Panc1 (cell line): ENCODE measurements at regions not wholly inside any gene's neighbourhood (a gene's known extent, or its start where the extent isn't known, plus 50 kb on each side); places are given as distances from the start of the nearest gene placed in this dataset.

ENCODE experiments used
- POLR2AphosphoS5 ChIP-seq: IDR thresholded peaks from 2 replicates; pipeline ENCODE4 v1.6.1; 2012; ENCODE audit warnings: mild to moderate bottlenecking, low read depth, low read length, moderate library complexity
- SIN3A ChIP-seq: IDR thresholded peaks from 2 replicates; pipeline ENCODE4 v1.6.1; 2012; ENCODE audit warnings: low read depth, mild to moderate bottlenecking, low read length, moderate library complexity, borderline replicate concordance; ENCODE audit not compliant: insufficient read depth
- TF ChIP-seq, protein P1 (sequence below): fragments of 450-650 bp; IDR thresholded peaks from 2 replicates; pipeline ENCODE4 v1.5.1; 2017; ENCODE audit warnings: mild to moderate bottlenecking
- TF ChIP-seq, protein P2 (sequence below), 2 experiments: IDR thresholded peaks; 2 replicates each; pipeline ENCODE4 v1.6.1; 2011 to 2012; ENCODE audit warnings: low read depth in 2 of 2, control low read depth in 1 of 2, low read length in 1 of 2, mild to moderate bottlenecking in 1 of 2, moderate library complexity in 1 of 2; ENCODE audit not compliant: insufficient read depth in 1 of 2

DNA sequence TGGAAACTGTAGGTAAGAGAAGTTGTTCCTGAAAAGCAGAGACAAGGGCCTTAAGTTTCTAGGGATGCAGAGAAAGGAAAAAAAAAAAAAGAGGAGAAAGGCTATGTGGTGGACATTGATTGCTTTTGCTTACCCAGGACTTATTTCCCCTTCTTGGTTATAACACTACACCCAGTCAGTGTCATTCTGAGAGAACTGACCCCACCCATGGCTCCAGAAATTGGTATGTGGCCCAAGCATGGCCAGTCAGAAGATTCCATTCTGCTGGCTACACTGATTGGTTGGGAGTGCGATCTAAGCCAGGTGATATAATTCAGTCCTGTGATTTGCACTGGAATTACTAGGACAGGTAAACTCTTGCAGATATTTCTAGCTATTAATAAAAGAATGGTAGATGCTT lies 62.2 kb upstream of the EXOC4 start:
- TF ChIP-seq, protein P1, sequence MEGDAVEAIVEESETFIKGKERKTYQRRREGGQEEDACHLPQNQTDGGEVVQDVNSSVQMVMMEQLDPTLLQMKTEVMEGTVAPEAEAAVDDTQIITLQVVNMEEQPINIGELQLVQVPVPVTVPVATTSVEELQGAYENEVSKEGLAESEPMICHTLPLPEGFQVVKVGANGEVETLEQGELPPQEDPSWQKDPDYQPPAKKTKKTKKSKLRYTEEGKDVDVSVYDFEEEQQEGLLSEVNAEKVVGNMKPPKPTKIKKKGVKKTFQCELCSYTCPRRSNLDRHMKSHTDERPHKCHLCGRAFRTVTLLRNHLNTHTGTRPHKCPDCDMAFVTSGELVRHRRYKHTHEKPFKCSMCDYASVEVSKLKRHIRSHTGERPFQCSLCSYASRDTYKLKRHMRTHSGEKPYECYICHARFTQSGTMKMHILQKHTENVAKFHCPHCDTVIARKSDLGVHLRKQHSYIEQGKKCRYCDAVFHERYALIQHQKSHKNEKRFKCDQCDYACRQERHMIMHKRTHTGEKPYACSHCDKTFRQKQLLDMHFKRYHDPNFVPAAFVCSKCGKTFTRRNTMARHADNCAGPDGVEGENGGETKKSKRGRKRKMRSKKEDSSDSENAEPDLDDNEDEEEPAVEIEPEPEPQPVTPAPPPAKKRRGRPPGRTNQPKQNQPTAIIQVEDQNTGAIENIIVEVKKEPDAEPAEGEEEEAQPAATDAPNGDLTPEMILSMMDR, result no peak
- TF ChIP-seq SIN3A (no peak), POLR2AphosphoS5 (no peak)
- TF ChIP-seq, protein P2, sequence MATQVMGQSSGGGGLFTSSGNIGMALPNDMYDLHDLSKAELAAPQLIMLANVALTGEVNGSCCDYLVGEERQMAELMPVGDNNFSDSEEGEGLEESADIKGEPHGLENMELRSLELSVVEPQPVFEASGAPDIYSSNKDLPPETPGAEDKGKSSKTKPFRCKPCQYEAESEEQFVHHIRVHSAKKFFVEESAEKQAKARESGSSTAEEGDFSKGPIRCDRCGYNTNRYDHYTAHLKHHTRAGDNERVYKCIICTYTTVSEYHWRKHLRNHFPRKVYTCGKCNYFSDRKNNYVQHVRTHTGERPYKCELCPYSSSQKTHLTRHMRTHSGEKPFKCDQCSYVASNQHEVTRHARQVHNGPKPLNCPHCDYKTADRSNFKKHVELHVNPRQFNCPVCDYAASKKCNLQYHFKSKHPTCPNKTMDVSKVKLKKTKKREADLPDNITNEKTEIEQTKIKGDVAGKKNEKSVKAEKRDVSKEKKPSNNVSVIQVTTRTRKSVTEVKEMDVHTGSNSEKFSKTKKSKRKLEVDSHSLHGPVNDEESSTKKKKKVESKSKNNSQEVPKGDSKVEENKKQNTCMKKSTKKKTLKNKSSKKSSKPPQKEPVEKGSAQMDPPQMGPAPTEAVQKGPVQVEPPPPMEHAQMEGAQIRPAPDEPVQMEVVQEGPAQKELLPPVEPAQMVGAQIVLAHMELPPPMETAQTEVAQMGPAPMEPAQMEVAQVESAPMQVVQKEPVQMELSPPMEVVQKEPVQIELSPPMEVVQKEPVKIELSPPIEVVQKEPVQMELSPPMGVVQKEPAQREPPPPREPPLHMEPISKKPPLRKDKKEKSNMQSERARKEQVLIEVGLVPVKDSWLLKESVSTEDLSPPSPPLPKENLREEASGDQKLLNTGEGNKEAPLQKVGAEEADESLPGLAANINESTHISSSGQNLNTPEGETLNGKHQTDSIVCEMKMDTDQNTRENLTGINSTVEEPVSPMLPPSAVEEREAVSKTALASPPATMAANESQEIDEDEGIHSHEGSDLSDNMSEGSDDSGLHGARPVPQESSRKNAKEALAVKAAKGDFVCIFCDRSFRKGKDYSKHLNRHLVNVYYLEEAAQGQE (IDR thresholded peaks at IDR 0.05; ENCODE audit: insufficient read depth in 1 of 2, low read depth in 2 of 2, low read length in 1 of 2), result no peak
